ENCODE measurements at regions not wholly inside any gene's neighbourhood (a gene's known extent, or its start where the extent isn't known, plus 50 kb on each side); places are given as distances from the start of the nearest gene placed in this dataset.

DNA sequence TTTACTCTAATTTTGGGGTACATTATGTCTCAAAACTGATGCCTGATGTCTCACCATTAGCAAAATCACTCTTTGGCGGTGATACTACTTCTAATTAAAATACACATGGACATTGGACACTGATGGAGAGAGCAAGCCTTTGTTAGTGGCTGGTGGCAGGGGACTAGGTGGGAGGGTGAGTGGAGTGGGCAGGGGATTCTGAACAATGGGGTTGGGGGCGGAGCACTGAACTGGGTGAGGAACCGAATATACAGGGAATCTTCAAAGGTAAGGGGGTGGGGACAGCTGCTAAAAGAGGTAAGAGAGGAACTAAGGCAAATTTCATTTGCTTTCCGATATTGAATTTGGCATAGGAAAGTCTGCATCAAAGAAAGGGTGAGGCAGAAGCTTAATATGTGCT lies 88.8 kb downstream of the CARTPT start:
- H3K27me3 ChIP-seq: no peaks in the 10 kb centered on the region
- DNase-seq: no peak
- H3K9me3 ChIP-seq: no peaks in the 10 kb centered on the region
- no peak overlapping the region for H3K27ac ChIP-seq
- H3K4me3 ChIP-seq: no peak overlapping the region
- intact Hi-C loops (cut with DNase I; ENCODE audit: low total_unique reads): no loop called here
- no peaks in the 10 kb centered on the region for H3K36me3 ChIP-seq (ENCODE audit: low read depth, missing control alignments)
- 49 to 71% methylated on average over 4 of the region's 4 CpGs for WGBS, 2 donors
- no peaks in the 10 kb centered on the region for H3K4me1 ChIP-seq
- TF ChIP-seq, protein P1, sequence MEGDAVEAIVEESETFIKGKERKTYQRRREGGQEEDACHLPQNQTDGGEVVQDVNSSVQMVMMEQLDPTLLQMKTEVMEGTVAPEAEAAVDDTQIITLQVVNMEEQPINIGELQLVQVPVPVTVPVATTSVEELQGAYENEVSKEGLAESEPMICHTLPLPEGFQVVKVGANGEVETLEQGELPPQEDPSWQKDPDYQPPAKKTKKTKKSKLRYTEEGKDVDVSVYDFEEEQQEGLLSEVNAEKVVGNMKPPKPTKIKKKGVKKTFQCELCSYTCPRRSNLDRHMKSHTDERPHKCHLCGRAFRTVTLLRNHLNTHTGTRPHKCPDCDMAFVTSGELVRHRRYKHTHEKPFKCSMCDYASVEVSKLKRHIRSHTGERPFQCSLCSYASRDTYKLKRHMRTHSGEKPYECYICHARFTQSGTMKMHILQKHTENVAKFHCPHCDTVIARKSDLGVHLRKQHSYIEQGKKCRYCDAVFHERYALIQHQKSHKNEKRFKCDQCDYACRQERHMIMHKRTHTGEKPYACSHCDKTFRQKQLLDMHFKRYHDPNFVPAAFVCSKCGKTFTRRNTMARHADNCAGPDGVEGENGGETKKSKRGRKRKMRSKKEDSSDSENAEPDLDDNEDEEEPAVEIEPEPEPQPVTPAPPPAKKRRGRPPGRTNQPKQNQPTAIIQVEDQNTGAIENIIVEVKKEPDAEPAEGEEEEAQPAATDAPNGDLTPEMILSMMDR (IDR thresholded peaks at IDR 0.05): no peak
- TF ChIP-seq POLR2A (IDR thresholded peaks at IDR 0.05): no peak

DNA sequence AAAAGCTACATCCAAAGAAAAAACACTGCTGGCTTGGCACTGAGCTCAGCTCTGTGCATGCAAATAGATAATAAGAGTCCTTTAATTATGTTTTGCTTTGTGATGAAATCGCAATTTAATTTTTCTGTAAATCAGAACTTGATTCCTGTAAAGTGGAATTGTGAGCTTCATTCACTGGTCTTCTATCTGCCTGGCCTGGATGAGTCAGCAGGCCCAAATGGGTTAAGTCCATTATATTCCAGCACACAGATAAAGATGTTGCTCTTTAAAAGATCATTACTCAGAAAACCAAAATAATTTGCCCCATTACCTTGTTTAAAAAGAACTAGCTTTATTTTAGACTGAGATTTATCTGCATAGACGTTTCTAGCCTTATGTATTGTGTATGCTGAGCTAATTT lies 90.4 kb downstream of the CARTPT start:
- H3K36me3 ChIP-seq (ENCODE audit: low read depth, missing control alignments): no peaks in the 10 kb centered on the region
- H3K9me3 ChIP-seq: no peaks in the 10 kb centered on the region
- TF ChIP-seq, protein P1 (IDR thresholded peaks at IDR 0.05): no peak
- no peak for TF ChIP-seq POLR2A (IDR thresholded peaks at IDR 0.05)
- DNase-seq: no peak
- WGBS, 2 donors: 60 to 62% methylated on average over 2 of the region's 2 CpGs
- no peaks in the 10 kb centered on the region for H3K27me3 ChIP-seq
- H3K27ac ChIP-seq: no peak overlapping the region
- no peak overlapping the region for H3K4me3 ChIP-seq
- no peaks in the 10 kb centered on the region for H3K4me1 ChIP-seq
- intact Hi-C loops (cut with DNase I; ENCODE audit: low total_unique reads): no loop called here

DNA sequence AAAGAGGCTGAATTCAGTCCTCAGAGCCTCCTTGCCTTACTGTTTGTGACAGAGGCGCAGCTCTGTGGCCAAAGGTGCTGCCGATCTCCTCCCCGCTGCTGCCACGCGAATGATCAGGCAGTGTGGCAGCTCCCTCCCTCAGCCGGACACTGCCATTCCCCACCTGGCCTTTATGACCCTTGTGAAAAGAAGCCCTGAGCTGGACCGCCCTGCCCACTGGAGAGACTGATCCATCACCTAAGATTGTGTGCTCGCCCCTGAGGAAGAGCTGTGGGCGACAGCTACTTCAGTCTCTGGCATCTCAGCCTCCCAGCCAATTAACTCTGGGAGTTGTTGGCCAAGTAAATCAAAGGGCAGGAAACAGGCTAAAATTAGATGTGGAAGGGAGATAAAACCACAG lies 90.9 kb downstream of the CARTPT start:
- no peaks in the 10 kb centered on the region for H3K4me1 ChIP-seq
- H3K36me3 ChIP-seq (ENCODE audit: low read depth, missing control alignments): no peaks in the 10 kb centered on the region
- no peak overlapping the region for H3K4me3 ChIP-seq
- no peak for TF ChIP-seq POLR2A (IDR thresholded peaks at IDR 0.05)
- TF ChIP-seq, protein P1 (IDR thresholded peaks at IDR 0.05): no peak
- H3K9me3 ChIP-seq: no peaks in the 10 kb centered on the region
- no peaks in the 10 kb centered on the region for H3K27me3 ChIP-seq
- intact Hi-C loops (cut with DNase I; ENCODE audit: low total_unique reads): no loop called here
- WGBS, 2 donors: 75 to 78% methylated on average over 9 of the region's 9 CpGs
- no peak overlapping the region for H3K27ac ChIP-seq
- DNase-seq: no peak

DNA sequence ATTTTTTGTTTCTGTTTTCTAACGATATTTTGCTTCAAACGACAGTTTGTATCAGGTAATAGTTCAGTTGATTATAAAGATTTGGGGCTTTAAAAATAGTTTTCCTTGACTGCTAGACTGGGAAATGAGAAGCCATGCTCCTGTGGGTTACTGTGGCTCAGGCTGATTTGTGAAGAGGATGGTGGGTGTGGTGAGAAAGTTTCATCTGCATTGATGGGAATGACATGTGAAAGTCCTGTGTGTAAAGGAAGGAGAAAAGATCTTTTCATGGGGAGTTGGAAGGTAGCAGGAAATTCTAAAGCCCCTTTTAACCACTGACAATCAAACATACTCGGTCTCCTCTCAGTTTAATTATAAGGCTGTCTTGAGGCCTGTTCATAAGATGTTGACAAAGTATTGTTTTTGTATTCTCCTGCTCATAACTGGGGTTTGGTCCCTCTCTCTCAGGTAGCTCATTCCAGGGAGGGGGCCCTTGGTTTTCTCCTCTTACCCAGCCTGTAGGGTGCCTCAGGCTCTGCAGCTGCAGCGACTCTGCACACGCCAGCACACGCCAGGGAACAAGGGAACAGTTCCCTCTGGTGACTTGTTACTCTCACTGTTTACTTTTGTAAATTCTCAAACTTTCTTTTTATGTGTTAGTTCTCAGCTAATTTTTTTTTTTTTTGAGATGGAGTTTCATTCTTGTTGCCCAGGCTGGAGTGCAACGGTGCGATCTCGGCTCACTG lies 91.6 kb downstream of the CARTPT start:
- WGBS, 2 donors: 83 to 87% methylated on average over 9 of the region's 9 CpGs
- H3K4me3 ChIP-seq: no peak overlapping the region
- DNase-seq: no peak
- H3K27ac ChIP-seq: no peak overlapping the region
- H3K27me3 ChIP-seq: no peaks in the 10 kb centered on the region
- H3K4me1 ChIP-seq: no peaks in the 10 kb centered on the region
- TF ChIP-seq, protein P1 (IDR thresholded peaks at IDR 0.05): no peak
- TF ChIP-seq POLR2A (IDR thresholded peaks at IDR 0.05): no peak
- H3K36me3 ChIP-seq (ENCODE audit: low read depth, missing control alignments): no peaks in the 10 kb centered on the region
- H3K9me3 ChIP-seq: no peaks in the 10 kb centered on the region
- intact Hi-C loops (cut with DNase I; ENCODE audit: low total_unique reads): no loop called here

DNA sequence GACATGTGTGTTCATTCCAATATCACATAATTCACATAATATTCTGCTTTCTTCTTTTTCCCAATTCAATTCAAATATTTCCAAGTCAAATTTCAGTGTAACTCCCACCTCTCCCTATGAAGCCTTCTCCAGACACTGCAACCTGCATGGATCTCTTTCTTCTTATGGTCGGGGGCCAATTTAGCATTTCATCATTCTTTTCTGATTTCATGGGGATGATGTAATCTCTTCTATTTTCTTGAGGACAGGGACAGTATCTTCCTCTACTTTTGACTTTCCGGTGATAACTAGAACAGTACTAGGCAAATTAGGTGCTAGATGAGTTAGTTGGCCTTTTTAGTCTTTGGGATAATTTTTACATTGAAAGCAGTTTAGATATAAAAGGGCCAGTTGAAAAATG lies 92.7 kb downstream of the CARTPT start:
- no peaks in the 10 kb centered on the region for H3K9me3 ChIP-seq
- H3K27me3 ChIP-seq: no peaks in the 10 kb centered on the region
- H3K4me1 ChIP-seq: no peaks in the 10 kb centered on the region
- DNase-seq: no peak
- no peak overlapping the region for H3K4me3 ChIP-seq
- intact Hi-C loops (cut with DNase I; ENCODE audit: low total_unique reads): no loop called here
- TF ChIP-seq, protein P1 (IDR thresholded peaks at IDR 0.05): no peak
- TF ChIP-seq POLR2A (IDR thresholded peaks at IDR 0.05): no peak
- no peak overlapping the region for H3K27ac ChIP-seq
- no peaks in the 10 kb centered on the region for H3K36me3 ChIP-seq (ENCODE audit: low read depth, missing control alignments)
- WGBS, 2 donors: 96 to 100% methylated on average over 2 of the region's 2 CpGs

Data from testis (tissue), 2 donors.